Sigmoid colon (tissue), 6 donors: ENCODE measurements at regions not wholly inside any gene's neighbourhood (a gene's known extent, or its start where the extent isn't known, plus 50 kb on each side); places are given as distances from the start of the nearest gene placed in this dataset.

ENCODE experiments used
- DNase-seq: peaks from one replicate; pipeline ENCODE4 v3.0.0-alpha.2; 2019
- H3K27ac ChIP-seq, 4 donors: fragments of 200-600 bp; sonication (generic); one replicate each; pipeline ENCODE4 v1.5.1; 2016 to 2019; ENCODE audit warnings: mild to moderate bottlenecking in 1 of 4
- H3K27me3 ChIP-seq, 3 donors: fragments of 200-600 bp; sonication (generic); one replicate each; pipeline ENCODE4 v1.5.1; 2019; ENCODE audit warnings: mild to moderate bottlenecking in 1 of 3
- H3K36me3 ChIP-seq, 4 donors: fragments of 200-600 bp; sonication (generic); one replicate each; pipeline ENCODE4 v1.5.1; 2016 to 2019
- H3K4me1 ChIP-seq, 4 donors: fragments of 200-600 bp; sonication (generic); one replicate each; pipeline ENCODE4 v1.5.1; 2017 to 2019
- H3K4me3 ChIP-seq, 4 donors: fragments of 200-600 bp; sonication (generic); one replicate each; pipeline ENCODE4 v1.5.1; 2017 to 2019; ENCODE audit warnings: mild to moderate bottlenecking in 2 of 4, moderate library complexity in 1 of 4
- H3K9me3 ChIP-seq, 4 donors: fragments of 200-600 bp in 3 of 4; sonication (generic) in 3 of 4; one replicate each; pipeline versions ENCODE4 v1.5.1 to v1.6.1; 2013 to 2019
- CTCF ChIP-seq, 4 experiments: fragments of 450-650 bp in 3 of 4; fragments of 200-600 bp in 1 of 4; IDR thresholded peaks; one replicate each; pipeline ENCODE4 v1.5.1; 2016 to 2019; ENCODE audit warnings: antibody characterized with exemption in 4 of 4, mild to moderate bottlenecking in 3 of 4, moderate library complexity in 2 of 4
- EP300 ChIP-seq, 4 donors: sonication (generic); formaldehyde crosslinking; IDR thresholded peaks; one replicate each; pipeline ENCODE4 v1.6.1; 2017; ENCODE audit warnings: antibody characterized with exemption in 4 of 4
- POLR2A ChIP-seq, 2 donors: fragments of 450-650 bp; IDR thresholded peaks; one replicate each; pipeline ENCODE4 v1.6.1; 2016; ENCODE audit warnings: antibody characterized with exemption in 2 of 2, mild to moderate bottlenecking in 2 of 2, moderate library complexity in 2 of 2
- POLR2AphosphoS5 ChIP-seq, 4 donors: sonication (generic); formaldehyde crosslinking; IDR thresholded peaks; one replicate each; pipeline ENCODE4 v1.6.1; 2017; ENCODE audit warnings: antibody characterized with exemption in 4 of 4
- WGBS, 2 donors: extraction: QIAGEN DNeasy Blood & Tissue Kit; methylation state at CpG; one replicate each; pipeline ENCODE4 v1.1.7; 2013; 5-methylcytosine and 5-hydroxymethylcytosine counted together
- intact Hi-C: fragments of 100-400 bp; cut with DNase I; formaldehyde crosslinking; loops from one replicate; pipeline ENCODE4 v1.15.1; 2023
- donor health status: healthy with polysubstance abuse.
- donor health status: healthy.

GRCh38 chr13:63305641-63306133 lies 1890.0 kb upstream of the PCDH20 start:
- Histone ChIP-seq H3K27ac (no peak overlapping the region), H3K4me1 (no peaks in the 10 kb centered on the region), H3K27me3 (no peaks in the 10 kb centered on the region), H3K9me3 (no peaks in the 10 kb centered on the region), H3K36me3 (no peaks in the 10 kb centered on the region), H3K4me3 (no peak overlapping the region)
- WGBS, 2 donors: 95 to 96% methylated on average over 40 of the region's 40 CpGs
- no peak for DNase-seq
- TF ChIP-seq CTCF (IDR thresholded peaks at IDR 0.05) (no peak), EP300 (IDR thresholded peaks at IDR 0.05) (no peak), POLR2A (IDR thresholded peaks at IDR 0.05) (no peak), POLR2AphosphoS5 (IDR thresholded peaks at IDR 0.05) (no peak)
- intact Hi-C loops: no loop called here

- H3K4me1 ChIP-seq: no peaks in the 10 kb centered on the region
- no peak overlapping the region for H3K4me3 ChIP-seq
- TF ChIP-seq EP300 (IDR thresholded peaks at IDR 0.05): no peak
- TF ChIP-seq CTCF (IDR thresholded peaks at IDR 0.05): no peak
- TF ChIP-seq POLR2A (IDR thresholded peaks at IDR 0.05): no peak
- no peak for TF ChIP-seq POLR2AphosphoS5 (IDR thresholded peaks at IDR 0.05)
- H3K9me3 ChIP-seq: no peaks in the 10 kb centered on the region
- intact Hi-C loops: no loop called here
- H3K27ac ChIP-seq: no peak overlapping the region
- no peaks in the 10 kb centered on the region for H3K36me3 ChIP-seq
- no peak for DNase-seq
- 87 to 95% methylated on average over 4 of the region's 4 CpGs for WGBS, 2 donors
- H3K27me3 ChIP-seq: no peaks in the 10 kb centered on the region
Observed at GRCh38 chr13:63304497-63304896, 1888.8 kb upstream of the PCDH20 start.

GRCh38 chr13:63299866-63300394 lies 1884.3 kb upstream of the PCDH20 start:
- TF ChIP-seq CTCF (IDR thresholded peaks at IDR 0.05) (no peak), EP300 (IDR thresholded peaks at IDR 0.05) (no peak), POLR2AphosphoS5 (IDR thresholded peaks at IDR 0.05) (no peak), POLR2A (IDR thresholded peaks at IDR 0.05) (no peak)
- Histone ChIP-seq H3K27ac (no peak overlapping the region), H3K4me1 (no peaks in the 10 kb centered on the region), H3K27me3 (no peaks in the 10 kb centered on the region), H3K36me3 (no peaks in the 10 kb centered on the region), H3K9me3 (no peaks in the 10 kb centered on the region), H3K4me3 (no peak overlapping the region)
- DNase-seq: no peak
- intact Hi-C loops: no loop called here
- 57 to 70% methylated on average over 3 of the region's 3 CpGs for WGBS, 2 donors

- H3K36me3 ChIP-seq: no peaks in the 10 kb centered on the region
- H3K27ac ChIP-seq: no peak overlapping the region
- no peaks in the 10 kb centered on the region for H3K27me3 ChIP-seq
- H3K4me1 ChIP-seq: no peaks in the 10 kb centered on the region
- DNase-seq: no peak
- intact Hi-C loops: no loop called here
- 81% methylated on average over 2 of the region's 2 CpGs for WGBS, 2 donors
- H3K9me3 ChIP-seq: no peaks in the 10 kb centered on the region
- TF ChIP-seq POLR2A (IDR thresholded peaks at IDR 0.05) (no peak), POLR2AphosphoS5 (IDR thresholded peaks at IDR 0.05) (no peak), EP300 (IDR thresholded peaks at IDR 0.05) (no peak), CTCF (IDR thresholded peaks at IDR 0.05) (no peak)
- no peak overlapping the region for H3K4me3 ChIP-seq
Observed at GRCh38 chr13:63297163-63297562, 1881.5 kb upstream of the PCDH20 start.

- TF ChIP-seq POLR2AphosphoS5 (IDR thresholded peaks at IDR 0.05) (no peak), EP300 (IDR thresholded peaks at IDR 0.05) (no peak), CTCF (IDR thresholded peaks at IDR 0.05) (no peak), POLR2A (IDR thresholded peaks at IDR 0.05) (no peak)
- 31 to 56% methylated on average over 5 of the region's 5 CpGs for WGBS, 2 donors
- Histone ChIP-seq H3K27me3 (no peaks in the 10 kb centered on the region), H3K27ac (no peak overlapping the region), H3K36me3 (no peaks in the 10 kb centered on the region), H3K9me3 (no peaks in the 10 kb centered on the region), H3K4me3 (no peak overlapping the region), H3K4me1 (no peaks in the 10 kb centered on the region)
- no peak for DNase-seq
- intact Hi-C loops: no loop called here
Observed at GRCh38 chr13:63291701-63292100, 1876.1 kb upstream of the PCDH20 start.
